A673 (cell line): ENCODE measurements at regions not wholly inside any gene's neighbourhood (a gene's known extent, or its start where the extent isn't known, plus 50 kb on each side); places are given as distances from the start of the nearest gene placed in this dataset.

Experiments used
- BruUV-seq: library from RNA; stranded (reverse); fragments of 400-500 nt; replicated peaks from 2 replicates; lab custom pipeline; 2021; lab: Mats Ljungman, UMichigan
- CTCF ChIA-PET: fragments of 300-600 bp; sonication (Branson Sonifier 250); formaldehyde crosslinking; loops from one replicate; lab custom pipeline; 2022; ENCODE audit warnings: antibody characterized with exemption; lab: Charles Lee
- POLR2A ChIA-PET: fragments of 300-600 bp; sonication (Branson Sonifier 250); formaldehyde crosslinking; loops from one replicate; lab custom pipeline; 2022; ENCODE audit warnings: antibody characterized with exemption; ENCODE audit not compliant: low non-redundant PET; lab: Charles Lee
- DNase-seq: peaks from one replicate; pipeline ENCODE4 v3.0.0-alpha.2; 2015; ENCODE audit warnings: low spot score
- H3K27ac ChIP-seq: fragments of 200-600 bp; sonication (generic); 2 replicates; pipeline ENCODE4 v1.5.1; 2016; ENCODE audit warnings: mixed run types, low read depth, mild to moderate bottlenecking, mixed read lengths, antibody characterized with exemption, low read length; ENCODE audit not compliant: poor library complexity, severe bottlenecking
- H3K27me3 ChIP-seq: fragments of 200-600 bp; sonication (generic); replicated peaks from 2 replicates; pipeline ENCODE4 v1.6.1; 2017; ENCODE audit warnings: mixed run types, low read depth, mild to moderate bottlenecking, mixed read lengths, antibody characterized with exemption, low read length; ENCODE audit not compliant: insufficient read depth, poor library complexity
- H3K36me3 ChIP-seq: fragments of 200-600 bp; sonication (generic); 2 replicates; pipeline ENCODE4 v1.6.1; 2016; ENCODE audit warnings: mixed run types, mild to moderate bottlenecking, mixed read lengths, antibody characterized with exemption, low read length; ENCODE audit not compliant: insufficient read depth, poor library complexity, severe bottlenecking
- H3K4me1 ChIP-seq: fragments of 200-600 bp; sonication (generic); 2 replicates; pipeline ENCODE4 v1.6.1; 2017; ENCODE audit warnings: mixed run types, mild to moderate bottlenecking, mixed read lengths, antibody characterized with exemption, low read length; ENCODE audit not compliant: insufficient read depth, poor library complexity, severe bottlenecking
- H3K4me3 ChIP-seq: fragments of 200-600 bp; sonication (generic); 2 replicates; pipeline ENCODE4 v1.5.1; 2016; ENCODE audit warnings: low read depth, mixed run types, mild to moderate bottlenecking, mixed read lengths, low read length; ENCODE audit not compliant: poor library complexity, severe bottlenecking
- H3K9me3 ChIP-seq: fragments of 200-600 bp; sonication (generic); 2 replicates; pipeline ENCODE4 v1.6.1; 2016; ENCODE audit warnings: mixed run types, low read depth, mild to moderate bottlenecking, mixed read lengths, antibody characterized with exemption, low read length; ENCODE audit not compliant: poor library complexity, severe bottlenecking
- EZH2 ChIP-seq: fragments of 200-600 bp; sonication (generic); IDR thresholded peaks from 2 replicates; pipeline ENCODE4 v1.6.1; 2017; ENCODE audit warnings: borderline replicate concordance, low read depth, mild to moderate bottlenecking, mixed read lengths, antibody characterized with exemption, low read length; ENCODE audit not compliant: poor library complexity, severe bottlenecking
- intact Hi-C: fragments of 100-400 bp; cut with micrococcal nuclease; formaldehyde crosslinking; loops from one replicate; pipeline ENCODE4 v1.10.0; 2022; ENCODE audit not compliant: unreplicated experiment
- TF ChIP-seq, protein P1 (sequence below): fragments of 300-800, 200-600 bp; sonication (generic); conservative IDR thresholded peaks from 2 replicates; pipeline ENCODE4 v1.5.1; 2017; ENCODE audit warnings: low read depth, mild to moderate bottlenecking, antibody characterized with exemption, low read length, moderate library complexity, mixed read lengths

DNA sequence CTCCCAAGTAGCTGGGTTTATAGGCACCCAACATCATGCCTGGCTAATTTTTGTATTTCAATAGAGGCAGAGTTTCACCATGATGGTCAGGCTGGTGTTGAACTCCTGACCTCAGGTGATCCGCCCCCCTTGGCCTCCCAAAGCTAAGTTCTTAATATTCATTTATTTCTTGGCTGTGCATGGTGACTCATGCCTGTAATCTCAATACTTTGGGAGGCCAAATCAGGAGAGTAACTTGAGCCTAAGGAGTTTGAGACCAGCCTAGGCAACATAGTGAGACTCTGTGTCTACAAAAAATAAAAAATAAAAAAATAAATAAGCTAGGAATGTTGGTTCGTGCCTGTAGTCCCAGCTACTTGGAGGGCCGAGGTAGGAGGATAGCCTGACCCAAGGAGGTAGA is 587.1 kb upstream of the FTMT start:
- TF ChIP-seq EZH2, result no peak
- TF ChIP-seq, protein P1, sequence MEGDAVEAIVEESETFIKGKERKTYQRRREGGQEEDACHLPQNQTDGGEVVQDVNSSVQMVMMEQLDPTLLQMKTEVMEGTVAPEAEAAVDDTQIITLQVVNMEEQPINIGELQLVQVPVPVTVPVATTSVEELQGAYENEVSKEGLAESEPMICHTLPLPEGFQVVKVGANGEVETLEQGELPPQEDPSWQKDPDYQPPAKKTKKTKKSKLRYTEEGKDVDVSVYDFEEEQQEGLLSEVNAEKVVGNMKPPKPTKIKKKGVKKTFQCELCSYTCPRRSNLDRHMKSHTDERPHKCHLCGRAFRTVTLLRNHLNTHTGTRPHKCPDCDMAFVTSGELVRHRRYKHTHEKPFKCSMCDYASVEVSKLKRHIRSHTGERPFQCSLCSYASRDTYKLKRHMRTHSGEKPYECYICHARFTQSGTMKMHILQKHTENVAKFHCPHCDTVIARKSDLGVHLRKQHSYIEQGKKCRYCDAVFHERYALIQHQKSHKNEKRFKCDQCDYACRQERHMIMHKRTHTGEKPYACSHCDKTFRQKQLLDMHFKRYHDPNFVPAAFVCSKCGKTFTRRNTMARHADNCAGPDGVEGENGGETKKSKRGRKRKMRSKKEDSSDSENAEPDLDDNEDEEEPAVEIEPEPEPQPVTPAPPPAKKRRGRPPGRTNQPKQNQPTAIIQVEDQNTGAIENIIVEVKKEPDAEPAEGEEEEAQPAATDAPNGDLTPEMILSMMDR, result no peak
- Histone ChIP-seq H3K4me1 (no peaks in the 10 kb centered on the region), H3K27me3 (no peaks in the 10 kb centered on the region), H3K9me3 (no peaks in the 10 kb centered on the region), H3K27ac (no peak overlapping the region), H3K4me3 (no peak overlapping the region), H3K36me3 (no peaks in the 10 kb centered on the region)
- BruUV-seq, result no TSS peak
- POLR2A ChIA-PET, result no interaction called here
- CTCF ChIA-PET, result no interaction called here
- no peak for DNase-seq
- intact Hi-C loops, result no loop called here

DNA sequence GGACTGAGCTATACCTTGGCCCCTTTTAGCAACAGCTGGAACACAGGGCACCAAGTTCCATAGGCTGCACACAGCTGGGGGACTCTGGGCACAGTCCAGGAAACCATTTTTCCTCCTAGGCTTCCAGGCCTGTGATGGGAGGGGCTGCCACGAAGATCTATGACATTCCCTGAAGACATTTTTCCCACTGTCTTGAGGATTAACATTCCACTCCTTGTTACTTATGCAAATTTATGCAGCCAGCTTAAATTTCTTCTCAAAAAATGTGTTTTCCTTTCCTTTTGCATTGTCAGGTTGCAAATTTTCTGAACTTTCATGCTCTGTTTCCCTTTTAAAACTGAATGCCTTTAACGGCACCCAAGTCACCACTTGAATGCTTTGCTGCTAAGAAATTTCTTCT is 580.1 kb upstream of the FTMT start:
- TF ChIP-seq, protein P1, result no peak
- TF ChIP-seq EZH2, result no peak
- Histone ChIP-seq H3K4me3 (no peak overlapping the region), H3K9me3 (no peaks in the 10 kb centered on the region), H3K27me3 (no peaks in the 10 kb centered on the region), H3K4me1 (no peaks in the 10 kb centered on the region), H3K27ac (peak overlapping the region; percentile 50), H3K36me3 (no peaks in the 10 kb centered on the region)
- intact Hi-C loops, result no loop called here
- DNase-seq, result peak; percentile 55
- no TSS peak for BruUV-seq
- ChIA-PET POLR2A (no interaction called here), CTCF (no interaction called here)

DNA sequence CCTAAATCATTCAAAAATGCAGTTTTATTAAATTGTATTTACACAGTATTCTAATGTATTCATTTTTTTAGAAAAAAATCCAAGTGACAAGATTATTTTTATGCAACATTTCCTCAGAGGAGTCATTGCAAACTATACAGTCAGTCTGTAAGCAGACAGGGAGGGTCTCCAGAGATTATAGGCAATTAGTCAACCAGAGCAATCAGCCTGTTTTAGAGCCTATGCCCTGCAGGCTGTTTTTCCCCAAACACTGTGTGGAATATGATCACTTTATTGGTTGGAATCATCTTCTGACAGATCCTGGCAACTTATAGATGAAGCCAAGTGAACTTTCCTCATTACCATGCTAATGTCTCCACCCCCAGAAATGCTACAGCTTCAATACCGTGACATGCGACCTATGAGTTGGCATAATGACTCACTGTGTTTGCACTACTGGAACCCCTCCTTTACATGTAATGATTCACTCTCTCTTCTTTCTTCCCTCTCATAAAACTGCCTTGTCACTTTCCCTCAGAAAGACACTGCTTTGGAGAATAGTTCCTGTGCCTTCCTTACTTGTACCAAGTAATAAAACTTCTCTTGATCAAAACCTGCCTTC is 577.7 kb upstream of the FTMT start:
- Histone ChIP-seq H3K36me3 (no peaks in the 10 kb centered on the region), H3K27ac (peak overlapping the region; percentile 57), H3K4me1 (no peaks in the 10 kb centered on the region), H3K9me3 (no peaks in the 10 kb centered on the region), H3K27me3 (no peaks in the 10 kb centered on the region), H3K4me3 (no peak overlapping the region)
- CTCF ChIA-PET, result no interaction called here
- intact Hi-C loops, result no loop called here
- TF ChIP-seq EZH2, result no peak
- TF ChIP-seq, protein P1, result no peak
- POLR2A ChIA-PET, result no interaction called here
- peak; percentile 89 for DNase-seq
- no TSS peak for BruUV-seq
